Gastroesophageal sphincter (tissue), 3 donors: ENCODE measurements at regions not wholly inside any gene's neighbourhood (a gene's known extent, or its start where the extent isn't known, plus 50 kb on each side); places are given as distances from the start of the nearest gene placed in this dataset.

Source experiments
- CTCF ChIP-seq, 4 experiments: fragments of 200-600 bp in 2 of 4; fragments of 450-650 bp in 2 of 4; sonication (generic) in 1 of 4; IDR thresholded peaks; one replicate each; pipeline ENCODE4 v1.5.1; 2017 to 2019; ENCODE audit warnings: antibody characterized with exemption in 4 of 4, mild to moderate bottlenecking in 2 of 4, moderate library complexity in 2 of 4
- POLR2A ChIP-seq, 2 donors: fragments of 450-650 bp; IDR thresholded peaks; one replicate each; pipeline ENCODE4 v1.6.1; 2017; ENCODE audit warnings: antibody characterized with exemption in 2 of 2, mild to moderate bottlenecking in 2 of 2, moderate library complexity in 1 of 2

- TF ChIP-seq CTCF (IDR thresholded peaks at IDR 0.05) (no peak), POLR2A (IDR thresholded peaks at IDR 0.05) (no peak)
Observed at GRCh38 chr5:168198359-168198758, 93.1 kb upstream of the WWC1 start.
